ENCODE measurements at regions not wholly inside any gene's neighbourhood (a gene's known extent, or its start where the extent isn't known, plus 50 kb on each side); places are given as distances from the start of the nearest gene placed in this dataset.

DNA sequence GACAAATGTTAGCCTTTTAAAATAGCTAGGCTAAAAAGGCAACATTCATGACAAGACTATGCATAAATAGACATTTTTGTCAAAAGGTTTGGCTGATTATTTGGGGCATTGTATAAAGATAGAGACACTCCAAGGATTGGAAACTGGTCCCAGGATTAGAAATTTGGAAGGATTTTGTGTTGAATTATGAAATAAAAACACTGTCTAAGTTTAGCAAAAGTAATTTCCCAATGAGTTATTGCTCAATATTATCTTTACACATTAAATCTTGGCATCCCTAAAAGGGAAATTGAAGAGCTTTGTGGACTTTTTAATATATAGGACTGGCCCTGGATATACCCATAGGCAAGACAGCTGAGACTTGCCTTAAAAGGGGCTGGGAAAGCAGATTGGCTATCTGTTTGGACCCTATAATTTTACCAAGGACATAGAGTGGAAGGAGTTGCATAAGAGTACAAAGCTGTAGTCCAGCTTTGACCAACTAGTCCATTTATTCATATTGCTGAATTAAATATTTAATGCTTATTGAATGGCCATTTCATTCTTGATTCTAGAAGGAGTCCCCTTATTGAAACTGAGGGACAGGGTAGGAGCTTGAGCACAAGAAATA lies 382.7 kb downstream of the METTL15 start:
- TF ChIP-seq POLR2A (IDR thresholded peaks at IDR 0.05; ENCODE audit: low read depth, low read length) (no peak), POLR2AphosphoS5 (IDR thresholded peaks at IDR 0.05; ENCODE audit: low read depth, low read length) (no peak)
